PC-9 (cell line): ENCODE measurements at regions not wholly inside any gene's neighbourhood (a gene's known extent, or its start where the extent isn't known, plus 50 kb on each side); places are given as distances from the start of the nearest gene placed in this dataset.

Experiments used
- BruUV-seq: library from RNA; stranded (reverse); fragments of 400-500 nt; replicated peaks from 2 replicates; lab custom pipeline; 2021; lab: Mats Ljungman, UMichigan
- CTCF ChIA-PET: fragments of 300-600 bp; sonication (Branson Sonifier 250); formaldehyde crosslinking; loops from one replicate; lab custom pipeline; 2022; ENCODE audit warnings: antibody characterized with exemption; lab: Charles Lee
- POLR2A ChIA-PET: fragments of 300-600 bp; sonication (Branson Sonifier 250); formaldehyde crosslinking; loops from one replicate; lab custom pipeline; 2022; ENCODE audit warnings: antibody characterized with exemption; ENCODE audit not compliant: unreplicated experiment; lab: Charles Lee
- DNase-seq, 2 experiments: peaks; one replicate each; pipeline versions ENCODE4 v3.0.0 to v3.0.0-alpha.2; 2015 to 2022; ENCODE audit warnings: mixed read lengths in 1 of 2
- H2AFZ ChIP-seq: fragments of 200-600 bp; sonication (generic); 2 replicates; pipeline ENCODE4 v1.8.1; 2017; ENCODE audit warnings: antibody characterized with exemption
- H3F3A ChIP-seq: fragments of 200-600 bp; sonication (generic); 2 replicates; pipeline ENCODE4 v1.8.1; 2017; ENCODE audit warnings: antibody characterized with exemption, mild to moderate bottlenecking, low read depth; ENCODE audit not compliant: insufficient read depth
- H3K27ac ChIP-seq: fragments of 200-600 bp; sonication (generic); 2 replicates; pipeline ENCODE4 v1.6.1; 2016; ENCODE audit warnings: mixed run types
- H3K27me3 ChIP-seq: fragments of 200-600 bp; sonication (generic); 2 replicates; pipeline ENCODE4 v1.6.1; 2016; ENCODE audit warnings: low read depth, mixed run types; ENCODE audit not compliant: insufficient read depth
- H3K36me3 ChIP-seq: fragments of 200-600 bp; sonication (generic); 2 replicates; pipeline ENCODE4 v1.6.1; 2016; ENCODE audit warnings: low read depth, mixed run types
- H3K4me1 ChIP-seq: fragments of 200-600 bp; sonication (generic); replicated peaks from 2 replicates; pipeline ENCODE4 v1.6.1; 2016; ENCODE audit warnings: mixed run types; ENCODE audit not compliant: insufficient read depth
- H3K4me2 ChIP-seq: fragments of 200-600 bp; sonication (generic); 2 replicates; pipeline ENCODE4 v1.6.1; 2017; ENCODE audit warnings: mixed run types
- H3K4me3 ChIP-seq: fragments of 200-600 bp; sonication (generic); 2 replicates; pipeline ENCODE4 v1.6.1; 2016; ENCODE audit warnings: mixed run types
- H3K79me2 ChIP-seq: fragments of 200-600 bp; sonication (generic); 2 replicates; pipeline ENCODE4 v1.6.1; 2017; ENCODE audit warnings: low read depth, mixed run types
- H3K9me2 ChIP-seq: fragments of 200-600 bp; sonication (generic); 2 replicates; pipeline ENCODE4 v1.8.1; 2017; ENCODE audit warnings: mild to moderate bottlenecking; ENCODE audit not compliant: insufficient read depth
- H3K9me3 ChIP-seq: fragments of 200-600 bp; sonication (generic); 2 replicates; pipeline ENCODE4 v1.8.1; 2016; ENCODE audit warnings: low read depth; ENCODE audit not compliant: insufficient read depth
- H4K20me1 ChIP-seq: fragments of 200-600 bp; sonication (generic); 2 replicates; pipeline ENCODE4 v1.8.1; 2017; ENCODE audit not compliant: insufficient read depth
- EZH2 ChIP-seq: fragments of 200-600 bp; sonication (generic); IDR thresholded peaks from 2 replicates; pipeline ENCODE4 v1.8.0; 2017; ENCODE audit warnings: antibody characterized with exemption, low read depth
- intact Hi-C: fragments of 100-400 bp; cut with micrococcal nuclease; formaldehyde crosslinking; loops from one replicate; pipeline ENCODE4 v1.10.0; 2022; ENCODE audit not compliant: unreplicated experiment
- TF ChIP-seq, protein P1 (sequence below): fragments of 200-600 bp; sonication (generic); conservative IDR thresholded peaks from 2 replicates; pipeline ENCODE4 v1.6.1; 2017; ENCODE audit warnings: mixed run types, antibody characterized with exemption, mild to moderate bottlenecking, moderate library complexity

DNA sequence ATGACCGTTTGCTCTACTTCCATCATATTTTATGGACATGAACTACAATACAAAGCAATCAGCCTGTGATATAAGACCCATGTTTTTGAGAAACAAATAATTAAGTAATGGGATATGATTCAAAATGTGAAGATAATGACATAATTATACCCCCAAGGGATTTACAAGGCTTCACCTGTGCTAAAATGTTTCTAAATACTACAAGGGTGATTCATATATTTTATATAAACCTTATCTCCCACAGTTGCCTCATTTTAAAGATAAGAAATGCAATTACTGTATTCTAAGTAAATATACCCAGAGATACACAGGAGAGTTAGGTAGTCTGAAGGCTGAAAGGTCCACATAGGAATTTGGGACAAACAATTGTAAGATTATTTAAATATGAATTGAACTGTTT, 662.0 kb upstream of the CHD1 start:
- no peak for DNase-seq
- CTCF ChIA-PET = no interaction called here
- intact Hi-C loops = no loop called here

GRCh38 chr5:99589424-99589823, 660.6 kb upstream of the CHD1 start:
- no peaks in the 10 kb centered on the region for H3K9me3 ChIP-seq
- H3K4me3 ChIP-seq = no peak overlapping the region
- no peaks in the 10 kb centered on the region for H4K20me1 ChIP-seq
- no peak overlapping the region for H2AFZ ChIP-seq
- no peaks in the 10 kb centered on the region for H3K27me3 ChIP-seq
- TF ChIP-seq EZH2 = no peak
- TF ChIP-seq, protein P1, sequence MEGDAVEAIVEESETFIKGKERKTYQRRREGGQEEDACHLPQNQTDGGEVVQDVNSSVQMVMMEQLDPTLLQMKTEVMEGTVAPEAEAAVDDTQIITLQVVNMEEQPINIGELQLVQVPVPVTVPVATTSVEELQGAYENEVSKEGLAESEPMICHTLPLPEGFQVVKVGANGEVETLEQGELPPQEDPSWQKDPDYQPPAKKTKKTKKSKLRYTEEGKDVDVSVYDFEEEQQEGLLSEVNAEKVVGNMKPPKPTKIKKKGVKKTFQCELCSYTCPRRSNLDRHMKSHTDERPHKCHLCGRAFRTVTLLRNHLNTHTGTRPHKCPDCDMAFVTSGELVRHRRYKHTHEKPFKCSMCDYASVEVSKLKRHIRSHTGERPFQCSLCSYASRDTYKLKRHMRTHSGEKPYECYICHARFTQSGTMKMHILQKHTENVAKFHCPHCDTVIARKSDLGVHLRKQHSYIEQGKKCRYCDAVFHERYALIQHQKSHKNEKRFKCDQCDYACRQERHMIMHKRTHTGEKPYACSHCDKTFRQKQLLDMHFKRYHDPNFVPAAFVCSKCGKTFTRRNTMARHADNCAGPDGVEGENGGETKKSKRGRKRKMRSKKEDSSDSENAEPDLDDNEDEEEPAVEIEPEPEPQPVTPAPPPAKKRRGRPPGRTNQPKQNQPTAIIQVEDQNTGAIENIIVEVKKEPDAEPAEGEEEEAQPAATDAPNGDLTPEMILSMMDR = no peak
- CTCF ChIA-PET = no interaction called here
- no peaks in the 10 kb centered on the region; the same call in 1 of the 2 replicates for H3K9me2 ChIP-seq
- H3K27ac ChIP-seq = no peak overlapping the region
- intact Hi-C loops = no loop called here
- no peaks in the 10 kb centered on the region for H3K36me3 ChIP-seq
- POLR2A ChIA-PET = no interaction called here
- no peak overlapping the region for H3K4me2 ChIP-seq
- H3F3A ChIP-seq = no peaks in the 10 kb centered on the region
- DNase-seq = no peak
- H3K79me2 ChIP-seq = no peaks in the 10 kb centered on the region
- BruUV-seq = no TSS peak
- no peaks in the 10 kb centered on the region for H3K4me1 ChIP-seq

More for the DNA sequence above, 662.0 kb upstream of the CHD1 start:
- H3K27ac ChIP-seq = no peak overlapping the region
- no peaks in the 10 kb centered on the region for H3K9me3 ChIP-seq
- no peaks in the 10 kb centered on the region for H3K4me1 ChIP-seq
- H3K79me2 ChIP-seq = no peaks in the 10 kb centered on the region
- no peak overlapping the region for H2AFZ ChIP-seq
- POLR2A ChIA-PET = no interaction called here
- H4K20me1 ChIP-seq = no peaks in the 10 kb centered on the region
- no peak overlapping the region for H3K4me3 ChIP-seq
- no peak for TF ChIP-seq EZH2
- TF ChIP-seq, protein P1 = no peak
- no TSS peak for BruUV-seq
- H3F3A ChIP-seq = no peaks in the 10 kb centered on the region
- H3K9me2 ChIP-seq = no peaks in the 10 kb centered on the region; the same call in 1 of the 2 replicates
- H3K36me3 ChIP-seq = no peaks in the 10 kb centered on the region
- H3K4me2 ChIP-seq = no peak overlapping the region
- H3K27me3 ChIP-seq = no peaks in the 10 kb centered on the region

GRCh38 chr5:99587983-99588382, 659.2 kb upstream of the CHD1 start:
- Histone ChIP-seq H2AFZ (no peak overlapping the region), H3K9me2 (no peaks in the 10 kb centered on the region; the same call in 1 of the 2 replicates), H3F3A (no peaks in the 10 kb centered on the region), H4K20me1 (no peaks in the 10 kb centered on the region), H3K4me3 (no peak overlapping the region), H3K9me3 (no peaks in the 10 kb centered on the region), H3K36me3 (no peaks in the 10 kb centered on the region), H3K4me2 (no peak overlapping the region), H3K4me1 (no peaks in the 10 kb centered on the region), H3K27ac (no peak overlapping the region), H3K79me2 (no peaks in the 10 kb centered on the region), H3K27me3 (no peaks in the 10 kb centered on the region)
- CTCF ChIA-PET = no interaction called here
- BruUV-seq = no TSS peak
- no peak for DNase-seq
- intact Hi-C loops = no loop called here
- no peak for TF ChIP-seq EZH2
- TF ChIP-seq, protein P1 = no peak
- POLR2A ChIA-PET = no interaction called here
